ENCODE measurements at regions not wholly inside any gene's neighbourhood (a gene's known extent, or its start where the extent isn't known, plus 50 kb on each side); places are given as distances from the start of the nearest gene placed in this dataset.
A peak's percentile ranks its signal among the peaks of the same experiment; 100 is the strongest.

DNA sequence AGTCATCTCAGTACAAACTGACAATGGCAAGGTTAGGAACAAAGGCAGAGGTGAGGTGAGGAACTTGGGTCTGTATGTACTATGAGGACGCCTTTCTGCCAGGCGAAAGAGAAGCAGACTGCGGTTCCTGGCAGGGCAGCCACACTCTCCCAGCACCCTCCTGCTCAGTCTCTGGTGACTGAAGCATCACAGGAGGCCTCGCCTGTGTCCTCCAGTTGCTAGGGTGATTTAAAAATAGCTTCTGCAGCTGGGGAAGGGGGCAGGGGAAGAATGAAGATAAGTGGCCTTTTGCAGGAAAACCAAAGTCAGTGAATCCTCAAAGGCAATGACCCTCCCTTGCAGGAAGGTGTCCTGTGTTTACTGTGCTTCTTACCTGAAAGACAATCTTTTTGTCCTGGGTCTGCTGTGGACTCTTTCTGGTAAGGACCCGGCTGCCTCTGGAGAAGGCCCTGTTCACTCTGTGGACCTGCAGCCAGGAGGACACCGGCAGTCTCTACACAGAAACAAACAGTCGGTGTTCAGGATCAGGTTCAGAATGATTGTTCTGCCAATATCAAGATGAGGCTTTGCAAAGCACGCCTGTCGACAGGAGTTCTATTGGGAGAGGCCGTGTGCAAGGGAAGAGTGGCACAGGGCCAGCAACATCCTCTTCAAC lies 65.7 kb upstream of the DGKG start:
- Histone ChIP-seq H3K36me3 (ENCODE audit: control insufficient read depth, insufficient read depth, low read length) (no peaks in the 10 kb centered on the region), H3K4me3 (ENCODE audit: low read depth, low read length) (no peak overlapping the region), H3K27me3 (ENCODE audit: control insufficient read depth, insufficient read depth, low read length) (peaks cover 2% of the 10 kb centered on the region)
- peak; percentile 7 for FAIRE-seq
- no peak for DNase-seq (ENCODE audit: low read depth)
- TF ChIP-seq, protein P1, sequence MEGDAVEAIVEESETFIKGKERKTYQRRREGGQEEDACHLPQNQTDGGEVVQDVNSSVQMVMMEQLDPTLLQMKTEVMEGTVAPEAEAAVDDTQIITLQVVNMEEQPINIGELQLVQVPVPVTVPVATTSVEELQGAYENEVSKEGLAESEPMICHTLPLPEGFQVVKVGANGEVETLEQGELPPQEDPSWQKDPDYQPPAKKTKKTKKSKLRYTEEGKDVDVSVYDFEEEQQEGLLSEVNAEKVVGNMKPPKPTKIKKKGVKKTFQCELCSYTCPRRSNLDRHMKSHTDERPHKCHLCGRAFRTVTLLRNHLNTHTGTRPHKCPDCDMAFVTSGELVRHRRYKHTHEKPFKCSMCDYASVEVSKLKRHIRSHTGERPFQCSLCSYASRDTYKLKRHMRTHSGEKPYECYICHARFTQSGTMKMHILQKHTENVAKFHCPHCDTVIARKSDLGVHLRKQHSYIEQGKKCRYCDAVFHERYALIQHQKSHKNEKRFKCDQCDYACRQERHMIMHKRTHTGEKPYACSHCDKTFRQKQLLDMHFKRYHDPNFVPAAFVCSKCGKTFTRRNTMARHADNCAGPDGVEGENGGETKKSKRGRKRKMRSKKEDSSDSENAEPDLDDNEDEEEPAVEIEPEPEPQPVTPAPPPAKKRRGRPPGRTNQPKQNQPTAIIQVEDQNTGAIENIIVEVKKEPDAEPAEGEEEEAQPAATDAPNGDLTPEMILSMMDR (IDR thresholded peaks at IDR 0.05; ENCODE audit: insufficient read depth, low read length, severe bottlenecking), result no peak

- Histone ChIP-seq H3K27me3 (ENCODE audit: control insufficient read depth, insufficient read depth, low read length) (no peaks in the 10 kb centered on the region), H3K4me3 (ENCODE audit: low read depth, low read length) (no peak overlapping the region), H3K36me3 (ENCODE audit: control insufficient read depth, insufficient read depth, low read length) (no peaks in the 10 kb centered on the region)
- TF ChIP-seq, protein P1 (IDR thresholded peaks at IDR 0.05; ENCODE audit: insufficient read depth, low read length, severe bottlenecking), result peak; percentile 26
- DNase-seq (ENCODE audit: low read depth), result peak; percentile 39
- no peak for FAIRE-seq
Measured at GRCh38 chr3:186425788-186426730, 64.0 kb upstream of the DGKG start.

DNA sequence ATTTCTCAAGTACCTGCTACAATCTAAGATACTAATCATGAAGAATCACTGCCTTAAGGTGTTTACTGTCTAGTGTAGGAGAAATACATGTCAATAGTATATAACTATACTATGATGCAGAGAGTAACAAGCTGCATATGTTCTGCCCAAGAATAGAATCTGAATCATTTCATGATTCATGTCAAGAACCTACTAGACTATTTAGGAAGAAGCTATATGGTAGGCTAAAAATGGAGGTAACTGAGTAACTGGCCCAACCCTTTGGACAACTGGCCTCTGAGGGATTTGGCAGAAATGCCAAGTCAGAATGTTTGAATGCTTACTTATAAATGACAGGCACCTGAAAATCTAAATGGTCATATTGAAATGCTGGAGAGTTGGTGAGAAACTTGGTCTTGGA lies 59.9 kb upstream of the DGKG start:
- no peaks in the 10 kb centered on the region for H3K27me3 ChIP-seq (ENCODE audit: control insufficient read depth, insufficient read depth, low read length)
- peak; percentile 63 for DNase-seq (ENCODE audit: low read depth)
- no peak overlapping the region for H3K4me3 ChIP-seq (ENCODE audit: low read depth, low read length)
- no peaks in the 10 kb centered on the region for H3K36me3 ChIP-seq (ENCODE audit: control insufficient read depth, insufficient read depth, low read length)
- FAIRE-seq, result no peak
- TF ChIP-seq, protein P1 (IDR thresholded peaks at IDR 0.05; ENCODE audit: insufficient read depth, low read length, severe bottlenecking), result no peak

DNA sequence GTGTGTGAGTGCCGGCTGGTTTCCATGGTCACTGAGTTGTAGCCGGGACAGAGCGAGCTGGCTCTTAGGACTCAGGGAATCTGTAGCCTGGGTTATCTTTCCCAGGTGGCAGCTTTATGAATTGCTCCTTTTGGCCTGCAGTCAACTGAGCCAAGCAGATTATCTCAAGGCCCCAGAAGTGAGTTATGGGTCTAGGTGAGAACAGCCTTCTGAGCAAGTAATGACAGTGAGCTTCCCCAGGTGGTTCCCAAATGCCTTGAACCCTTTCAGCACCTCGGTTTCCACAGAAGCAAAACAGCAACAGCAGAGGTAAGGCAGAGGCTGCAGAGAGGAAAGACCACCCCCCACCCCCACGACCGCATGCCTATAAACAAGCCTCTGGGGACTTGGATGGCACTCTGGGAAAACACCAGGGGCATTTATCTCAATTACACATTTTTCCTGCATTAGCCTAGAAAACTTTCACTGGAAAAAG lies 56.7 kb upstream of the DGKG start:
- DNase-seq (ENCODE audit: low read depth) (no peak), FAIRE-seq (no peak)
- TF ChIP-seq, protein P1 (IDR thresholded peaks at IDR 0.05; ENCODE audit: insufficient read depth, low read length, severe bottlenecking), result no peak
- no peaks in the 10 kb centered on the region for H3K27me3 ChIP-seq (ENCODE audit: control insufficient read depth, insufficient read depth, low read length)
- no peaks in the 10 kb centered on the region for H3K36me3 ChIP-seq (ENCODE audit: control insufficient read depth, insufficient read depth, low read length)
- H3K4me3 ChIP-seq (ENCODE audit: low read depth, low read length), result no peak overlapping the region

- no peaks in the 10 kb centered on the region for H3K27me3 ChIP-seq (ENCODE audit: control insufficient read depth, insufficient read depth, low read length)
- TF ChIP-seq, protein P1 (IDR thresholded peaks at IDR 0.05; ENCODE audit: insufficient read depth, low read length, severe bottlenecking), result no peak
- no peaks in the 10 kb centered on the region for H3K36me3 ChIP-seq (ENCODE audit: control insufficient read depth, insufficient read depth, low read length)
- no peak overlapping the region for H3K4me3 ChIP-seq (ENCODE audit: low read depth, low read length)
- peak; percentile 91 for DNase-seq (ENCODE audit: low read depth)
- FAIRE-seq, result no peak
Measured at GRCh38 chr3:186417791-186418190, 55.8 kb upstream of the DGKG start.

All from bronchial epithelial cell (primary cell).